HuH-7.5 (cell line): ENCODE measurements at regions not wholly inside any gene's neighbourhood (a gene's known extent, or its start where the extent isn't known, plus 50 kb on each side); places are given as distances from the start of the nearest gene placed in this dataset.

Experiments
- DNase-seq: peaks from one replicate; pipeline ENCODE4 v3.0.0; 2011; ENCODE audit warnings: low spot score

DNA sequence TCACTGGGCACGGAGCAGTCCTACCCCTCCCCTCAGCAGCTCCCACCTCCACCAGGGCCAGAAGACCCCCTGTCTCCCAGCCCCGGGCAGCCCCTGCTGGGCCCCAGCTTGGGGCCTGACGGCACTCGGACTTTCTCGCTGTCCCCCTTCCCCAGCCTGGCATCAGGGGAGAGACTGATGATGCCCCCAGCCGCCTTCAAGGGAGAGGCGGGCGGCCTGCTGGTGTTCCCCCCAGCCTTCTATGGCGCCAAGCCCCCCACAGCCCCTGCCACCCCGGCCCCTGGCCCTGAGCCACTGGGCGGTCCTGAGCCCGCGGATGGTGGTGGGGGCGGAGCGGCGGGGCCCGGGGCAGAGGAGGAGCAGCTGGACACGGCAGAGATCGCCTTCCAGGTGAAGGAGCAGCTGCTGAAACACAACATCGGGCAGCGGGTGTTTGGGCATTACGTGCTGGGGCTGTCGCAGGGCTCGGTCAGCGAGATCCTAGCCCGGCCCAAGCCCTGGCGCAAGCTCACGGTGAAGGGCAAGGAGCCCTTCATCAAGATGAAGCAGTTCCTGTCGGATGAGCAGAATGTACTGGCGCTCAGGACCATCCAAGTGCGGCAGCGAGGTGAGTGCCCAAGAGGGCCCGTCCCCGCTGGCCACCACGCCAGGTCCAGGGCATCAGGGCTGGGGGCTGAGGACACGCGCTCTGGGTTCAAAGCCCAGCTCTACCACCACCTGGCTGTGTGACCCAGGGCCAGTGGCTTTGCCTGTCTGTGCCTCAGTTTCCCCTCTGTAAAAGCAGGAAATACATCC lies 58.6 kb downstream of the PHETA1 start:
- DNase-seq: no peak

- DNase-seq: no peak
Observed at GRCh38 chr12:111309584-111309983, 59.3 kb downstream of the PHETA1 start.

GRCh38 chr12:111308473-111308872 lies 60.4 kb downstream of the PHETA1 start:
- DNase-seq: no peak

- peak; percentile 54 for DNase-seq
Observed at GRCh38 chr12:111304642-111305071, 64.2 kb downstream of the PHETA1 start.

- DNase-seq: no peak
Observed at GRCh38 chr12:111303531-111303930, 65.4 kb downstream of the PHETA1 start.

DNA sequence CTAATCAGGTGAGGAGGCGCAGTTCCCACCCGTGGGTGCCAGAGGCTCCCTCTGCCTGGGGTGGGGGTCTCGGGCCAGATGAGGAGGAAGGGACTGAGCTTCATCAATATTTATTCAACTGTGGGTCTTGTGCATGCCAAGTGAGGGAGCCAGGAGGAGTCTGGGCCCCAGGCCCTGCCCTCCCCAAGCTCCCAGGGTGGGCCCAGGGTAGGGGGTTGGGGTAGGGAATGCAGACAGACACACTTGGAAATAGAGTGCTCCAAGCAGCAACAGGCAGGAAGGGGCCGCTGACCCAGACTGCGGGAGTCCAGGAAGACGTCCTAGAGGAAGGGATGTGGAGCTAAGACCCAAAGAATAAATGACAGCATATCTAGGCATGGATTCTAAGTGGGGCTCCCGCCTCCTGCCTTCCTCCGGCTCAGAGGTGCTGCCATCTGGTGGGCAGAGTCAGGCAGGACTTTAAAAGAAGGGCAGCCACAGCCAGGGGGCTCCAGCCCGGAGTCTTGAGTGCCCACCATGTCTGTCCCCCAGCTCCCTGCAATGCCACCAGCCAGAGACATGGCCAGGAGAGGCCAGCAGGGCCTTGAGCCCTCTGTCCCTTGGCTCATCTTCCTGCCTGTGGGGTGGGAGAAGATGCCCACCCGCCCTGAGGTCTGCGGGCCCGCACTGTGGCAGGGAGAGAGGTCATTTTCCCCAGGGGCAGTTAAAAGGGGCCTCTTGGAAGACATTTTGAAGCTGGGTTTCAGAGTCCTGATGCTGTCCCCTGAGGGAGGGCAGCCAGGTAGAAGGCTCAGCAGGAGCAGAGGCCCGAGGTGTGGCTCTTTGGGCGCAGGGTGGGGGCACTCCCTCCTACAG lies 70.1 kb downstream of the PHETA1 start:
- peak; percentile 68 for DNase-seq

DNA sequence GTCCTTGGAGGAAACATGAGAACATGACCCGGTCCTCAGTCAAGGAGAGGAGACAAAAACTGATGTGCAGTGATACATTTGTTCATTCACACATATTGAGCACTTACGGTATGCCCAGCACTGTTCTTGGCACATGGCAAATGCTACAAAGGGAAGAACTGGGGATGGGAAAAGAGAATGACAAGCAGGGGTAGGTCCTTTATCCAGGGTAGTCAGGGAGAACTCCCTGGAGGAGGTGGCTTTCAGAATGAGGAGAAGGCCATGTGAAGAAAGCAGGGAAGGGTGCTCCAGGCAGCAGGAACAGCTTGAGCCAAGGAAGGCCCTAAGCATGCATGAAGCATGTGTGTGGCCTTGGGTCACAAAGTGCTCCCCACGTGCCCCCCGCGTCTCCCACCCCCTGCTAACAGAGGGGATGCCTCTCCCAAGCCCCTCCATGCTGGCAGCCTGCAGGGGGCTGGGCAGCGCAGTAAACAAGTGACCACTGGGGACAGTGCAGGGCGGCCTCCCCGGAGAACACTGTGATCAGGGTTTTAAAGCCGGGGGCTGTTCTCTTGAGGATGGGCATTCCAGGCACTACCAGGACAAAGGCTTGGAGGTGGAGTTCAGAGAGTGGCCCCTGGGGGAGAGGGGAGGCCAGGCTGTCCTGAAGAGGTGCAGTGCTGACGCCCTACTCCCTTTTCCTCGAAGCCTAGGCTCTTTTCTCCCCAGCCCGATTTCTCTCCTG lies 71.0 kb downstream of the PHETA1 start:
- DNase-seq: no peak

- no peak for DNase-seq
Observed at GRCh38 chr12:111296906-111297463, 71.9 kb downstream of the PHETA1 start.

DNA sequence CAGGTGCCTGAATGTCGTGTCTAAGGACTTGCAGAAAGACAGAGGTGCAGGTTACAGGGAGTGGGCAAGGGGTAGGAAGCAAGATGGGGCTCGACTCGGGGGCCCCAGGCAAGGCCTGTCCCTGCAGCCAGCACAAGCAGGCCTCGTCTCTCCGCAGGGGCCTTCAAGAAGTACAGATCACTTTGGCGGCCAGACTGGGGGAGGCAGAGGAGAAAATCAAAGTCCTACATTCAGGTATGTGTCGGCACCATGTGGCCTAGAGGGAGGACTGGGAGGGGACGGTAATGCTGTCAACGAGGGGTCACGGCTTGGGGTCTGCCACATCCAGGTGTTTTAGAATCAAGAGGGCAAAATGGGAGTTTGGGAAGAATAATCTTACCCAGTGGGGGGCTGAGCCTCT lies 73.7 kb downstream of the PHETA1 start:
- DNase-seq: no peak

DNA sequence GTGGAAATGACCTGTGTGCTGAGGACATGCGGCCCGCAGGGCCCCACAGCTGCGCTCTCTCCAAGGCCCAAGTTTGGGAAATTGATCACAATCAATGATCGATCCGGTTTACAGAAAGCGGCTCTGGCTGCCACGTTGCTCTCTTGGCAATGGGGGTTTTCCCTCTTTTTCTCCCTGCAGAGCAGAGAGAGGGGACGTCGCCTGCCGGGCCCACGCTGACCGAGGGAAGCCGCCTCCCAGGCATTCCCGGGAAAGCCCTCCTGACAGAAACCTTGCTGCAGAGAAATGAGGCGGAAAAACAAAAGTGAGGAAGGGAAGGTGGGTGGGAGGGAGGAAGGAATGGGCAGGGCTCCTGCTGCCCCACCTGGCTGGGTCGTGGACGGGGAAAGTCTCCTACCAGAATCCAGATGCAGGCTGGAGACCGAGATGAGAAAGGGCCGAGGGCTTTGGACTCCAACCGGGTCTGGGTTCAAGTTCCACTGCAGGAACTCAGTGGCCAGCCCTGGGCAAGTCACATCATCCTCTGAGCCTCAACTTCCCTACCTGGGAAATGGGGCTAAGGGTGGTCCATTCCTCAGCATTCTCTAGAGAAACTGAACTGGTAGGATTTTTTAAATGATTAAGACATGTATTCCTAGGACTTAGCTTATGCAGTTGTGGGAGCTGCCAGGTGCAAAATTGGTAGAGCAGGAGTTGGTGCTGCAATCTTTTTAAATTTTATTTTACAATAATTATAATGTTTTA lies 75.5 kb downstream of the PHETA1 start:
- no peak for DNase-seq

- no peak for DNase-seq
Observed at GRCh38 chr12:111291357-111291756, 77.5 kb downstream of the PHETA1 start.

DNA sequence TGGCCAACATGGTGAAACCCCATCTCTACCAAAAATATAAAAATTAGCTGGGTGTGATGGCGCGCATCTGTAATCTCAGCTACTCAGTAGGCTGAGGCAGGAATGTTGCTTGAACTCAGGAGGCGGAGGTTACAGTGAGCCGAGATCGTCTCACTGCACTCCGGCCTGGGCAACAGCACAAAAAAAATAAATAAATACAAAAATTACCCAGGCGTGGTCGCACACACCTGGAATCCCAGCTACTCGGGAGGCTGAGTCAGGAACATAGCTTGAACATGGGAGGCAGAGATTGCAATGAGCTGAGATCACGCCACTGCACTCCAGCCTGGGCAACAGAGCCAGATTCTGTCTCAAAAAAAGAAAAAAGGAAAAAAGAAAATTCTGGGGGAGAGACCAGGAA lies 80.1 kb downstream of the PHETA1 start:
- no peak for DNase-seq

GRCh38 chr12:111287125-111287900 lies 81.6 kb downstream of the PHETA1 start:
- DNase-seq: no peak

DNA sequence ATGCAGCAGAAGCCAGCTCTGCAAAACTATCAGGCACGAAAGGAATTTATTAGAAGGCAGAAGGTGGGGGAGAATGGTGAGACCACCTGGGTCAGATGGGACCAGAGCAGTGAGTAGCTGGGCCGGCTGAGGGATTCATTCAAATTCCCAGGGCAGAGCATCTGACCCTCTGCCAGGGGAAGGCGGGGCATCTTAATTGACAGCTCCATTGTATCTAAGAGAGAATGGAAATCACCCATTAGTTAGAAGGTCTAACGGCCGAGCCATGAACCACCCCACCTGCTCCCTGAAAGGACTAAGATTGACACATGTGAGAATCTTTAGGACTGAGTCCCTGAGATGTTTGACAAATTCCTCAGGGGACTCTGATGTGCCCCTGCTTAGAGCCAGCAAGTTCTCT lies 83.7 kb downstream of the PHETA1 start:
- DNase-seq: no peak

DNA sequence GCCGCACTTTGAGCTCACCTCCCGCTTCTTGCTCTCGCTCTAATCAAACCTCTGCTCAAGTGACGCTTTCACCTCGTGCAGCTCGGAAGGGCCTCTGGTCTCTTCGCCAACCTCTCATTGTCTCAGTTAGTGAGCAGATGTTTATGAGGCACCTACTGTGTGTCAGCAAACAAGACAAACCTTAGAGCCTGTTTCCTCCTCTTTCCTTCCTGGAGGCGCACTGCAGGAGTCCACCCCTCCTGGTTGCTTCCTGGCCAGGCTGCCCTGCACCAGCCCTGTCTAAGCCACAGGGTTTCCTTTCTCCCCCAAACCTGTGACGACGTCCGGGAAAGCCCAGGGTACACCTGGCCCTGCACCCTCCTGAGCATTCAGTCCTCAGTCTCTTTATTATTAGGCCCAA lies 84.2 kb downstream of the PHETA1 start:
- no peak for DNase-seq

DNA sequence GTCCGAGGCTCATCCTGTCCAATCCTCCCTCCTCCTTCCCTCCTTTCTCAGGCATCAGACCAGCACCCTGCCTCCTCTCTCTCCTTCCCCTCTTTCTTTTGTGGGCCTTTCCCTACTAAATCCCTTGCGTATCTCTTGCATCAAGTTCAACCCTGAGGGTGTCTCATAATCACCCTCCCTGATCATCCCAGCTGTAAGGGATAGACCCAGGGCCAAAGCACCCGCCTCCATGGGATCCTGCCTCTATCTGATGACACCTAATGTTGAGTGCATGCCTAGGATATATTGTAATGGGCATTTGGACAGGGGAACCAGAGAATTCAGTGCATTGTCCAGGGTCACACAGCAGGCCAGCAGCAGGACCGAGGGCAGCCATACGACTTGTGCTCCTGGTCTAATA lies 84.9 kb downstream of the PHETA1 start:
- no peak for DNase-seq

- no peak for DNase-seq
Observed at GRCh38 chr12:111283521-111283920, 85.4 kb downstream of the PHETA1 start.

DNA sequence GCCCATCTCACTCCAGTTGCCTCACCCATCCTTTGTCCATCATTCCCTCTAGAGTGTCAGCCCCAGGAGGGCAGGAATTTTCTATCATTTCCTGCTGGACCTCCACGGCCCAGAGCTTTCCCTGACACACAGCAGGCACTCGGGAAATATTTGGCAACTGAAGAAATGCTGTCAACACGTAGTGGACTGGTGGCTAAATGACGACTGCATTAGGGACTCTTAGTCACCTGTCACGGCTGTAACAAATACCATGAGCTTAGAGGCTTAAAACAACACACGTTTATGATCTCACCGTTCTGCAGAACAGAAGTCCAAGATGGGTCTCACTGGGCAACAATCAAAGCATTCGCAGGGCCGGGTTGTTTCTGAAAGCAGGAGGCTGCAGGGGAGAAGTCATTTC lies 91.3 kb downstream of the PHETA1 start:
- DNase-seq: no peak

DNA sequence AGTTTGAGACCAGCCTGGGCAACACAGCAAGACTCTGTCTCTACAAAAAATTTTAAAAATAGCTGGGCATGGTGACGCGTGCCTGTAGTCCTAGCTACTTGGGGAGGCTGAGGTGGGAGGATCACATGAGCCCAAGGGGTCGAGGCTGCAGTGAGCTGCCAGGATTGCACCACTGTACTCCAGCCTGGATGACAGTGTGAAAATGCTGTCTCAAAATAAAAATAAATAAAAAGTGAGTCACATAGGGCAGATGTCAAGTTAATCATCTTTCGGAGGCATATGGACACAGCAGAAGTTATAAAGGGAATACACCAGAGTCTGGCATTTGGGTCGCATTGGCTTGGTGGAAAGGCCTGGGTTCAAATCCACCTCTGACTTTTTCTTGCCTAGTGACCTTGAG lies 92.7 kb downstream of the PHETA1 start:
- no peak for DNase-seq

- no peak for DNase-seq
Observed at GRCh38 chr12:111275308-111275707, 93.6 kb downstream of the PHETA1 start.

- no peak for DNase-seq
Observed at GRCh38 chr12:111274777-111275176, 94.1 kb downstream of the PHETA1 start.
